ENCODE measurements at regions not wholly inside any gene's neighbourhood (a gene's known extent, or its start where the extent isn't known, plus 50 kb on each side); places are given as distances from the start of the nearest gene placed in this dataset.
A peak's percentile ranks its signal among the peaks of the same experiment; 100 is the strongest.

DNA sequence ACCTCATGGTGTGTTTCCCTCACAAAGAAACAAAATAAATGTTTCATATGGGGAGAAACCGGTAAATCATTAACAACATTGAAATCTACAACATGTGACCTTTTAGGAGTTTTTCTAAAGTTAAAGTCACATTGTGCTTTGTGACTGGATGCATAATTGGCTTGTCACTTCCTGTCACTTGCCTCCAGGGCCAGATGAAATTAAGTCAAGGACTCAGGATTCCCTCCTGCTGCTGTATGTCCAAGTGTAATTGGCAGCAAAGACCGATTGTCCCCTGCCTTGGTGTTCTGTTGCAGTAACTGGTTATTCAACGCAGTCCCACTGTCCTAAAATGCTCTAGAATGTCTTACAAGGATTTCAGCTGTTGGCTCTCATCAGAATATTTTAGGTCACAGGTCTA, 448.2 kb downstream of the LIG4 start:
- peak in 2 of 4 donors; percentile 0 to 10 for DNase-seq (ENCODE audit: low read depth in 4 of 4, low spot score in 3 of 4)

GRCh38 chr13:107765724-107766401, 449.5 kb downstream of the LIG4 start:
- no peak for DNase-seq (ENCODE audit: low read depth in 4 of 4, low spot score in 3 of 4)

- no peak for DNase-seq (ENCODE audit: low read depth in 4 of 4, low spot score in 3 of 4)
Observed at GRCh38 chr13:107764046-107764445, 451.3 kb downstream of the LIG4 start.

DNA sequence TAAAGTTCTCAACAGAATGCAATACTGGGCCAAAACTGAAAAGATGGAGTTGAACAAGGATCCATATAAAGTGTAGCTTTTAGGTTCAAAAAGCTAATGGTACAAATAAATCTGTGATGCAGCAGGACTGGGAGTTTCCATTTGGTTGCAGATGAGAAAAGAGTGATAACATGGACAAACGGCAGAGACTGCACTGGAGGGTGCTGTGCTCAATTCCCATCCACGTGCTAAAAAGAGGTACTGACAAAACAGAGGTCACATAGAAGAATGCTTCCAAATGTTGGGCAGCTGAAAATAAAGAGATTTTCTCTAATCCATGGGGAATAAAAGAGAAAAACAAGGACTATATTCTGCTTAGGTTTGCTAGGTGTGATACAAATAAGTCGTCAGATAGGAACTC, 461.6 kb downstream of the LIG4 start:
- DNase-seq (ENCODE audit: low read depth in 4 of 4, low spot score in 3 of 4), result no peak

DNA sequence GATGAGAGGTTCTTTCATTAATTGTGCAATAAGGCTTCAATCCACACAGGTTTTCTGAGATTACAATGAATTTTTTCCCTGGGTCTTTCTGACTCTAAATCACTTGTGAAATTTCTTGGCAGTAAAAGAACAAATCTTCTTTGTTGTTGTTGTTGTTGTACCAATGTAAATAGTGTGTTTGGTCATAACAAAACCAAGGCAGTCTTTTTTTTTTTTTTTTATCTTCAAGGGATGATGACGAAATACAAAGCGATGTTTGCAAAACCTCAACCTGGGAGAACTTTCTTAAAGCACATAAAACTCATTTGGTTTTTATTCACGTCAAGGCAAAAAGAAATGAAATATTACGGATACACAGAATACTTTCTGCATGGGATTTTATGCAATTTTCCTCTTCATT, 462.0 kb downstream of the LIG4 start:
- DNase-seq (ENCODE audit: low read depth in 4 of 4, low spot score in 3 of 4), result no peak

DNA sequence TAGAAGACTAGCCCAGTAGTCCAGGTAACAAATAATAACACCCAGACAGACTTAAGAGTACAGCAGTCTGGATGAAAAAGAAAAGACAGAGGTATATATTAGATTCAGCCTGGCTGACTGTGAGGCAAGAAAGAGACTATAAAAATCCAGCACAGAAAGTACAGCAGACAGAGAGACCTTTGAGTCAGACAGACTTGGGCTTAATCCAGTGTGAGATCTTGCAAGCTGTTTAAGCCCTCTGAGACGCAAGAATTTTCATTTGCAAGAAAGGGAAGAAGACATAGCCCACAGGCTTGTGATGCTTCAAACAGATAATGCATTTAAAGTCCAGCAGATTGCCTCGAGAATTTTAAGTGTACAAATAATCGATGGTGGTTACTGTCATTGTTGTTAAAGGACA, 471.4 kb downstream of the LIG4 start:
- DNase-seq (ENCODE audit: low read depth in 4 of 4, low spot score in 3 of 4), result no peak

- DNase-seq (ENCODE audit: low read depth in 4 of 4, low spot score in 3 of 4), result no peak
Observed at GRCh38 chr13:107743526-107743925, 471.8 kb downstream of the LIG4 start.

DNA sequence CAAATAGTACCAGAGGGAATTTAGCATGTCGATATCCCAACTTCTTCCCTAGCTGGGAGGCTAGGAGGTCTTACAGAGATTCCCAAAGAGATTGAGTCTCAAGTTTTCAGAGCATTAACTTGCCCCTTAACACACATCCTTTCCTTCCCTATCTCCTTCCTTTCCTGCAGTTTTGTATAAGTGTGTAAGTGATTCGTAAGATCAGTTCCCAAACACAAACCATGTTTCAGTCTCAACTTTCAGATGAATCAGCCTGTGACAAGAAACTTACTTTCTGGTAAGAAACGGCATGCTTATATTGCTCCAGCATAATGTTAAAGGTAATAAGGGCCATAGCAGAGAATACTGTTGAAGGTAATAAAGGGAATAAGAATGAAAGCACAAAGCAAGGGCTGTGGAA, 472.2 kb downstream of the LIG4 start:
- DNase-seq (ENCODE audit: low read depth in 4 of 4, low spot score in 3 of 4), result no peak

DNA sequence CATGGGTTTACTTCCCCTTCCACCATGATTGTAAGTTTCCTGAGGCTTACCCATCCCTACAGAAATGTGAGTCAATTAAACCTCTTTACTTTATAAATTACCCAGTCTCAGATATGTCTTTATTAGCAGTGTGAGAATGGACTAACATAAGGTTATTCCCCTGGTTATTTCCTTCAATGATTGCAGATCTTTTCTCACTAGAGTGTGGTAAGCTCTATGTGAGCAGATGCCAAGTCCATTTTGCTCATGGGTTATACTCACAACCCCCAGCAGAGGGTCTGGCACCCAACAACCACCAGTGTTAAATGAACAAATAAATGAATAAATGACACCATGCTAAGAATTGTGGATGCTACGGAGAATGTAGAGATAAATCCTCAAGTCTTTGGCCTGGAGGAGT, 472.8 kb downstream of the LIG4 start:
- DNase-seq (ENCODE audit: low read depth in 4 of 4, low spot score in 3 of 4), result no peak

- no peak for DNase-seq (ENCODE audit: low read depth in 4 of 4, low spot score in 3 of 4)
Observed at GRCh38 chr13:107738004-107738403, 477.3 kb downstream of the LIG4 start.

- DNase-seq (ENCODE audit: low read depth in 4 of 4, low spot score in 3 of 4), result no peak
Observed at GRCh38 chr13:107736731-107737130, 478.6 kb downstream of the LIG4 start.

DNA sequence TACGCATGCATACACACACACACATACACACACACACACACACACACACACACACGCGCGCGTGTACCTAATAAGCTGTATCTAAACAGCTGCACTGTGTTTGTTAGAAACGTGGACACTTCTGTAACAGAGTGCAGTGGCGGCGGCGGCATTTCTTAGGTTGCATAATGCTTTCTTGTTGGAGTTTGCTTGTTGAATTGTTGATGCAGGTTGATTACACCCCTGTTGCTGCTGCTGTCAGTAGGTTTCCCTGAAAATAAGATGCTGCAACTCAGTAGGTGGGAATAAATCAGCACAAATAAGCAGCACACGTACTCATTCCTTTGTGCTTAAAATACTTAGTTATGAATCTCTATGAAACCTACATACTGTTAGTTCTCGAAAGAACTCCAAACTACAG, 479.2 kb downstream of the LIG4 start:
- no peak for DNase-seq (ENCODE audit: low read depth in 4 of 4, low spot score in 3 of 4)

- DNase-seq (ENCODE audit: low read depth in 4 of 4, low spot score in 3 of 4), result no peak
Observed at GRCh38 chr13:107734891-107735625, 480.3 kb downstream of the LIG4 start.

DNA sequence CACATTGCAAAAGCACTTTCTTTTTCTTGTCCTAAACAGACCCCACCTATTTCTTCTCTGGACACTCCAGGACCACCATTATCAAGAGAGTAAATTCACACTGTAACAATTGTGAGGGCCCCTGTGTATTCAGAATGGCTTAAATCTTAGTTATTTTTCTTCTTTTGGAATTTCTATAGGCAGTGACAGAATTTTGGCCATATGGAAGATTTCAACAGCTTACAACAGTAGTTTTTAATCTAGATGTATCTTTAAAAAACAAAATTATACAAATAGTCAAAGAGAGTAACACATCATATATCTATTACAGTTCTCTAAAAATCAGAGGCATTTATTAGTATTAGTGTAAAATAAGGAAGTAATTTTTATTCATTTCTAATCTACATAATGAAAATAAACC, 482.1 kb downstream of the LIG4 start:
- no peak for DNase-seq (ENCODE audit: low read depth in 4 of 4, low spot score in 3 of 4)

DNA sequence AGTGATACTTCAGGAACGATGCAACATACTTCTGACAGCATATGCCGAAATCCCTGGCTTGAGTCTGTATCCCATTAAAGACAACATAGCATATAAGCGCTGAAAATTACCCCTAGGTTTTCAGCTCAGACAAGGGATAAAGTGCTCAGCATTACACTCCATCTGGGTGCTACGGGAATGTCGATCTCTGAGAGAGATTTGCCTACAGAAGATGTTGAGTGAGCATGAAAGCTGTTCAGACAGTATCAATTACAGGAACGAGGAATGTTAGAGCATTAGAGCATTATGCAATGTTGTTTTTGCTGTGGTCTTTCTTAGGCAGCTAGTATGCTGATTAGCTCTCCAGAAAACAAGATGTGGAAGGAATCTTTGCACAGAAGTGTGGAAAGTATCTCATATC, 484.5 kb downstream of the LIG4 start:
- no peak for DNase-seq (ENCODE audit: low read depth in 4 of 4, low spot score in 3 of 4)

- no peak for DNase-seq (ENCODE audit: low read depth in 4 of 4, low spot score in 3 of 4)
Observed at GRCh38 chr13:107721125-107721869, 494.0 kb downstream of the LIG4 start.

GRCh38 chr13:107716741-107717140, 498.6 kb downstream of the LIG4 start:
- DNase-seq (ENCODE audit: low read depth in 4 of 4, low spot score in 3 of 4), result no peak

DNA sequence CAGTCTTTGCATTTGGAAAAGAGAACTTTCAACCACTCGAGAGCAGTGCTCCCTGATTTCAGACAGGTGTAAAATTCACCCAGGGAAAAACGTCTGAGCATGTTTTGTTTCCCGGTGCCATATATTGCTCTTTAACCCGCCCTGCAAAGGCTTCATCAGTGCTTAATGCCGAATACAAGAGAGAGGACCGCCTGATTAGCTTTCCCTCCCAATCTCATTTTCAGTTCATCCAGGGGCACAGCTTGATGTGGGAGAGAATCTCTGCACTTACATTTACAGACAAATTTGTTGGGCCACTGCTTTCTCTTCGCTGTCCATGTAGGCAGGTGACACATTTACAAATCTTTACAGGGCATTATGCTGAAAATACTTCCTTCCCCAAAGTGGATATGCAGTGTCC, 499.1 kb downstream of the LIG4 start:
- no peak for DNase-seq (ENCODE audit: low read depth in 4 of 4, low spot score in 3 of 4)

DNA sequence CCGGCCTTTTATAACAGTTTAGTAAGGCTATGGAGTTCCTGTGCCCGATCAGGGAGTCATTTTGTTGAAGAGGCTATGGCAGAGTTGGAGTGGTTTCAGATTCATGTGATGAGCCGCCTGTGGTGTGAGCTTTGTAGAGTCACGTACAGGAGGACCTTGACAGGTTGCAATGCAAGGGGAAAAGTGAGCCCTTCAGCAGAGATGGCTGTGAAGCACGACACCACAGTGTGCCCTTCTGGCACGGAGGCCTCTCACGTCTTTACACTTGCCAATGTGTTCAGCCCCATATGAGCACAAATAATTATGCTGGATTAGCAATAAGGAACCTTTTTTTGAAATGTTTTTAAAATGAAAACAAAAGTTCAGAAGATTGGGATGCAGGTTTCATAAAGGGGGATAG, 499.8 kb downstream of the LIG4 start:
- no peak for DNase-seq (ENCODE audit: low read depth in 4 of 4, low spot score in 3 of 4)

GRCh38 chr13:107713314-107713713, 502.0 kb downstream of the LIG4 start:
- no peak for DNase-seq (ENCODE audit: low read depth in 4 of 4, low spot score in 3 of 4)

DNA sequence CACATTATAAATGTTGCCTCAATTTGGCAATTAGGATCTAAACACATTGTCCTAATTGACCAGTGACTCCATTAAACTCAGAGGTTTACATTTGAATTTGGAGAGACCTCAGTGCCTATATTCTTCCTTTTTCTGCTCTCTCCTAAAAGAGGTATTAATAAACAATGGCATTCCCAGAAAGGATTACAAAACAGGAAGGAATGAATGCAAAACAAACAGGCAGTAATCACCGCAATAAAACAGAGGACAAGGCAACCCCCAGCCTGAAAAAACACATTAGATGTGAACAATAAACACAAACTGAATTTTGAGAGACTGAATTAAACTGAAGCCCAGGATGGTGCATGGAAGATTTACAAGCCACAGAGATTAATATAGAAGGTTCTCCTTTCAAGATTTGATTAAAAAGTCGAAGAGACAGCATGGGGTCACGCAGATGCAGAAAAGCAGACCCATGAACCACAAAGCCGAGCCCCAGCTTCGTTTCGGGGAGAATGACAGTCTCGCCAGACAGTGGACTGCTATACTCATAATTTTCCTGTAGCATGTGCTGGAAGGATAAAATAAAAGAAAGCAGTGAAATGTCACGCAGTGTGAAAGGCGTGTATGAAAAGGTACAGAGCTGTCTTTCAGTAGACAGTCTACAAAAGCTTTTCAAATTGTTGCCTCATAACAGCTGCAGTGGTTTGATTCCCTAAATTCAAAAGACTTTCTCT, 503.0 kb downstream of the LIG4 start:
- no peak for DNase-seq (ENCODE audit: low read depth in 4 of 4, low spot score in 3 of 4)
